SK-N-SH (cell line): ENCODE measurements at regions not wholly inside any gene's neighbourhood (a gene's known extent, or its start where the extent isn't known, plus 50 kb on each side); places are given as distances from the start of the nearest gene placed in this dataset.

ENCODE experiments used
- CTCF ChIA-PET: fragments of 300-600, 350-600 bp; formaldehyde crosslinking; extraction: SDS; loops from one replicate; lab custom pipeline; 2021; lab: Yijun Ruan, JAX
- POLR2A ChIA-PET: fragments of 350-600 bp; sonication (Branson Sonifier 250); formaldehyde crosslinking; extraction: SDS; loops from one replicate; lab custom pipeline; 2020; ENCODE audit warnings: antibody characterized with exemption, inconsistent platforms; lab: Yijun Ruan, JAX
- DNase-seq: peaks from one replicate; pipeline ENCODE4 v3.0.0; 2012
- H2AFZ ChIP-seq: fragments of 200-600 bp; sonication (generic); 2 replicates; pipeline ENCODE4 v1.8.1; 2016; ENCODE audit warnings: antibody characterized with exemption, mild to moderate bottlenecking, low read depth
- H3F3A ChIP-seq: fragments of 200-600 bp; sonication (generic); replicated peaks from 2 replicates; pipeline ENCODE3; 2016; ENCODE audit warnings: antibody characterized with exemption, mild to moderate bottlenecking; ENCODE audit not compliant: insufficient read depth
- H3K27ac ChIP-seq, 2 experiments: fragments of 200-500 bp in 1 of 2; fragments of 200-600 bp in 1 of 2; sonication (Bioruptor generic) in 1 of 2; sonication (generic), shearing (Covaris generic) in 1 of 2; 2 replicates each; pipeline versions ENCODE4 v1.5.1 to v1.6.1; 2014 to 2016; ENCODE audit warnings: low read depth in 2 of 2, inconsistent platforms in 1 of 2, low read length in 1 of 2, mild to moderate bottlenecking in 1 of 2, mixed read lengths in 1 of 2
- H3K27me3 ChIP-seq: fragments of 200-600 bp; sonication (generic), shearing (Covaris generic); 2 replicates; pipeline ENCODE4 v1.6.1; 2016; ENCODE audit warnings: mixed run types; ENCODE audit not compliant: insufficient read depth
- H3K36me3 ChIP-seq, 2 experiments: fragments of 200-500 bp in 1 of 2; fragments of 200-600 bp in 1 of 2; sonication (Bioruptor generic) in 1 of 2; sonication (generic) in 1 of 2; replicated peaks in 1 of 2; 2 replicates each; pipeline versions ENCODE3 to v1.5.1; 2014 to 2016; ENCODE audit warnings: low read length in 1 of 2, mild to moderate bottlenecking in 1 of 2; ENCODE audit not compliant: insufficient read depth in 2 of 2, control insufficient read depth in 1 of 2
- H3K4me1 ChIP-seq, 2 experiments: fragments of 200-500 bp in 1 of 2; fragments of 200-600 bp in 1 of 2; sonication (Bioruptor generic) in 1 of 2; sonication (generic), shearing (Covaris generic) in 1 of 2; 2 replicates each; pipeline versions ENCODE4 v1.5.1 to v1.6.1; 2014 to 2016; ENCODE audit warnings: low read depth in 1 of 2, low read length in 1 of 2, mixed run types in 1 of 2; ENCODE audit not compliant: insufficient read depth in 2 of 2, control insufficient read depth in 1 of 2
- H3K4me2 ChIP-seq: fragments of 200-600 bp; sonication (generic), shearing (Covaris generic); 2 replicates; pipeline ENCODE4 v1.6.1; 2017; ENCODE audit warnings: mixed run types
- H3K4me3 ChIP-seq, 2 experiments: fragments of 200-500 bp in 1 of 2; fragments of 200-600 bp in 1 of 2; sonication (Bioruptor generic) in 1 of 2; sonication (generic), shearing (Covaris generic) in 1 of 2; 2 replicates each; pipeline versions ENCODE4 v1.5.1 to v1.8.1; 2014 to 2016; ENCODE audit warnings: low read depth in 2 of 2, inconsistent platforms in 1 of 2, low read length in 1 of 2, mild to moderate bottlenecking in 1 of 2, mixed read lengths in 1 of 2, moderate library complexity in 1 of 2
- H3K79me2 ChIP-seq: fragments of 200-600 bp; sonication (generic); 2 replicates; pipeline ENCODE4 v1.8.1; 2017; ENCODE audit warnings: mild to moderate bottlenecking; ENCODE audit not compliant: insufficient read depth
- H3K9ac ChIP-seq: fragments of 200-600 bp; sonication (generic); 2 replicates; pipeline ENCODE4 v1.6.1; 2017; ENCODE audit warnings: mixed run types
- H3K9me2 ChIP-seq: fragments of 200-600 bp; sonication (generic); 2 replicates; pipeline ENCODE4 v1.6.1; 2017; ENCODE audit warnings: mixed run types
- H3K9me3 ChIP-seq: fragments of 200-600 bp; sonication (generic); 2 replicates; pipeline ENCODE4 v1.6.1; 2017; ENCODE audit warnings: mixed run types, mild to moderate bottlenecking, moderate library complexity
- H4K20me1 ChIP-seq: fragments of 200-600 bp; sonication (generic); 2 replicates; pipeline ENCODE4 v1.6.1; 2017; ENCODE audit warnings: mild to moderate bottlenecking, mixed run types; ENCODE audit not compliant: insufficient read depth
- CHD2 ChIP-seq: fragments of 150-350 bp; IDR thresholded peaks from 2 replicates; pipeline ENCODE4 v1.6.1; 2018; ENCODE audit warnings: low read length; ENCODE audit not compliant: partially characterized antibody
- EZH2phosphoT487 ChIP-seq: fragments of 200-600 bp; sonication (generic); IDR thresholded peaks from 2 replicates; pipeline ENCODE4 v1.6.1; 2017; ENCODE audit warnings: low read depth, mixed run types, mild to moderate bottlenecking, antibody characterized with exemption, moderate library complexity, borderline replicate concordance
- FOXJ3 ChIP-seq: sonication (generic); formaldehyde crosslinking; IDR thresholded peaks from 2 replicates; pipeline ENCODE4 v1.5.1; 2020; ENCODE audit warnings: mild to moderate bottlenecking, missing genetic modification reagents
- FOXM1 ChIP-seq: IDR thresholded peaks from 2 replicates; pipeline ENCODE4 v1.4.0; 2012; ENCODE audit warnings: low read depth, mild to moderate bottlenecking
- GABPA ChIP-seq: IDR thresholded peaks from 2 replicates; pipeline ENCODE4 v1.4.0; 2012; ENCODE audit warnings: low read depth, mild to moderate bottlenecking
- IRF3 ChIP-seq: fragments of 150-350 bp; IDR thresholded peaks from 2 replicates; pipeline ENCODE4 v1.6.1; 2016; ENCODE audit warnings: mild to moderate bottlenecking, low read depth, low read length
- MAX ChIP-seq: IDR thresholded peaks from 2 replicates; pipeline ENCODE4 v1.4.0; 2012; ENCODE audit warnings: low read depth
- MEF2A ChIP-seq: IDR thresholded peaks from 2 replicates; pipeline ENCODE4 v1.4.0; 2012; ENCODE audit warnings: low read depth, borderline replicate concordance
- MXI1 ChIP-seq: IDR thresholded peaks from 2 replicates; pipeline ENCODE4 v1.6.1; 2012; ENCODE audit warnings: mild to moderate bottlenecking, low read depth, low read length, improper control_type of control experiment
- RCOR1 ChIP-seq: fragments of 150-350 bp; IDR thresholded peaks from 2 replicates; pipeline ENCODE4 v1.6.1; 2017; ENCODE audit warnings: antibody characterized with exemption, low read length
- RFX5 ChIP-seq: IDR thresholded peaks from 2 replicates; pipeline ENCODE4 v1.6.1; 2012; ENCODE audit warnings: mild to moderate bottlenecking, improper control_type of control experiment, low read length
- SMC3 ChIP-seq: IDR thresholded peaks from 2 replicates; pipeline ENCODE4 v1.6.1; 2012; ENCODE audit warnings: low read depth, low read length, improper control_type of control experiment
- ZBTB33 ChIP-seq: IDR thresholded peaks from 2 replicates; pipeline ENCODE4 v1.4.0; 2012; ENCODE audit warnings: low read depth, borderline replicate concordance
- WGBS: methylation state at CpG from one replicate; pipeline ENCODE4 v1.1.6; 2017; ENCODE audit warnings: low lambda C conversion rate; 5-methylcytosine and 5-hydroxymethylcytosine counted together
- TF ChIP-seq, protein P1 (sequence below): fragments of 150-350 bp; IDR thresholded peaks from 2 replicates; pipeline ENCODE4 v1.6.1; 2017; ENCODE audit warnings: antibody characterized with exemption, low read length, low read depth, borderline replicate concordance
- TF ChIP-seq, protein P2 (sequence below): fragments of 200-600 bp; sonication (generic); IDR thresholded peaks from 2 replicates; pipeline ENCODE4 v1.6.1; 2017; ENCODE audit warnings: antibody characterized with exemption, mild to moderate bottlenecking, moderate library complexity

DNA sequence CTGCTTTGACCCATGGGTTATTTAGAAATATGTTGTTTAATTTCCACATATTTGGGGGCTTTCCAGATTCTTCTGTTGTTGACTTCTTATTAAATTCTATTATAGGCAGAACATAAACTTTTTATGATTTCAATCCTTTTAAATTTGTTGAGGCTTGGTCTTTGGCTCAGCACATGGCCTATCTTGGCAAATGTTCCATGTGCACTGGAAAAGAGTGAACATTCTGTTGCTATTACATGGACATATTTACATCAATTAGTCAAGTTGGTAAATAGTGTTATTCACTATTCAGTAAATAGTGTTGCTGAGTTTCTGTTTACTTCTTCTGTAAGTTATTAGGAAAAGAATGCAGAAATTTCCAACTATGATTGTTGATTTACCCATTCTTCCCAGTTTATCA, 75.4 kb downstream of the ETS2 start:
- no peaks in the 10 kb centered on the region for H3K79me2 ChIP-seq
- no peaks in the 10 kb centered on the region for H3K9me2 ChIP-seq
- H4K20me1 ChIP-seq, result no peaks in the 10 kb centered on the region
- POLR2A ChIA-PET, result no interaction called here
- H3K27ac ChIP-seq, result no peak overlapping the region
- no peak overlapping the region for H3K4me2 ChIP-seq
- no peaks in the 10 kb centered on the region for H3F3A ChIP-seq
- TF ChIP-seq MEF2A (no peak), MXI1 (no peak), FOXJ3 (CRISPR knock-in tag) (no peak), EZH2phosphoT487 (no peak), MAX (no peak)
- TF ChIP-seq, protein P1, sequence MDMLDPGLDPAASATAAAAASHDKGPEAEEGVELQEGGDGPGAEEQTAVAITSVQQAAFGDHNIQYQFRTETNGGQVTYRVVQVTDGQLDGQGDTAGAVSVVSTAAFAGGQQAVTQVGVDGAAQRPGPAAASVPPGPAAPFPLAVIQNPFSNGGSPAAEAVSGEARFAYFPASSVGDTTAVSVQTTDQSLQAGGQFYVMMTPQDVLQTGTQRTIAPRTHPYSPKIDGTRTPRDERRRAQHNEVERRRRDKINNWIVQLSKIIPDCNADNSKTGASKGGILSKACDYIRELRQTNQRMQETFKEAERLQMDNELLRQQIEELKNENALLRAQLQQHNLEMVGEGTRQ, result no peak
- TF ChIP-seq, protein P2, sequence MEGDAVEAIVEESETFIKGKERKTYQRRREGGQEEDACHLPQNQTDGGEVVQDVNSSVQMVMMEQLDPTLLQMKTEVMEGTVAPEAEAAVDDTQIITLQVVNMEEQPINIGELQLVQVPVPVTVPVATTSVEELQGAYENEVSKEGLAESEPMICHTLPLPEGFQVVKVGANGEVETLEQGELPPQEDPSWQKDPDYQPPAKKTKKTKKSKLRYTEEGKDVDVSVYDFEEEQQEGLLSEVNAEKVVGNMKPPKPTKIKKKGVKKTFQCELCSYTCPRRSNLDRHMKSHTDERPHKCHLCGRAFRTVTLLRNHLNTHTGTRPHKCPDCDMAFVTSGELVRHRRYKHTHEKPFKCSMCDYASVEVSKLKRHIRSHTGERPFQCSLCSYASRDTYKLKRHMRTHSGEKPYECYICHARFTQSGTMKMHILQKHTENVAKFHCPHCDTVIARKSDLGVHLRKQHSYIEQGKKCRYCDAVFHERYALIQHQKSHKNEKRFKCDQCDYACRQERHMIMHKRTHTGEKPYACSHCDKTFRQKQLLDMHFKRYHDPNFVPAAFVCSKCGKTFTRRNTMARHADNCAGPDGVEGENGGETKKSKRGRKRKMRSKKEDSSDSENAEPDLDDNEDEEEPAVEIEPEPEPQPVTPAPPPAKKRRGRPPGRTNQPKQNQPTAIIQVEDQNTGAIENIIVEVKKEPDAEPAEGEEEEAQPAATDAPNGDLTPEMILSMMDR, result no peak
- peaks cover 13% of the 10 kb centered on the region; the same call in 1 of the 2 replicates for H3K9me3 ChIP-seq
- H3K4me1 ChIP-seq, result no peaks in the 10 kb centered on the region
- DNase-seq, result no peak
- no peaks in the 10 kb centered on the region for H3K36me3 ChIP-seq
- CTCF ChIA-PET, result no interaction called here
- H3K4me3 ChIP-seq, result no peak overlapping the region
- no peaks in the 10 kb centered on the region for H3K27me3 ChIP-seq
- H2AFZ ChIP-seq, result no peak overlapping the region
- H3K9ac ChIP-seq, result no peak overlapping the region

DNA sequence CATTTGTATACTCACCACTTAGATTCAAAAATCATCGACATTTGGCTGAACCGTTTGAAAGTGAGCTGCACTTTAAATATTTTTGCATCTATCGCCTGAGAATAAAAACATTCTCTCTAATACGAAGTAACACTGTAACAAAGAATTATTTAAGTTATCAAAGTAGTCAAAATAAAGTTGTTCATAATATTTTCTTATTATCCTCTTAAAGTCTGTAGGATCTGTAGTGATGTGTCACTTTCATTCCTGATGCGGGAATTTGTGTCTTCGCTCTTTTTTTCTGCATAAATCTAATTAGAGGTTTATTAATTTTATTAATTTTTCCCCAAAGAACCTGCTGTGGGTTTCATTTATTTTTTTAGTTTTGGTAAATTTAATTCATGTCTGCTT, 74.8 kb downstream of the ETS2 start:
- 74% methylated on average over 6 of the region's 6 CpGs for WGBS
- H3K79me2 ChIP-seq, result no peaks in the 10 kb centered on the region
- H3K36me3 ChIP-seq, result no peaks in the 10 kb centered on the region
- H3K4me3 ChIP-seq, result no peak overlapping the region
- no peak overlapping the region for H3K27ac ChIP-seq
- no peak for DNase-seq
- no peaks in the 10 kb centered on the region for H3F3A ChIP-seq
- H3K4me1 ChIP-seq, result no peaks in the 10 kb centered on the region
- no peak for TF ChIP-seq RCOR1
- no peak for TF ChIP-seq GABPA
- TF ChIP-seq MEF2A, result no peak
- no peak for TF ChIP-seq FOXM1
- no peak for TF ChIP-seq RFX5
- TF ChIP-seq ZBTB33, result no peak
- no peak for TF ChIP-seq CHD2
- TF ChIP-seq MAX, result no peak
- no peak for TF ChIP-seq IRF3
- no peak for TF ChIP-seq SMC3
- no peaks in the 10 kb centered on the region for H4K20me1 ChIP-seq
- POLR2A ChIA-PET, result no interaction called here
- CTCF ChIA-PET, result interaction anchor here (1.1 kb wide), 1 partner anchor 18 kb away, joined by 3 read pairs; no protein-coding TSS in a partner anchor
- no peak overlapping the region for H2AFZ ChIP-seq
- H3K9ac ChIP-seq, result no peak overlapping the region
- H3K27me3 ChIP-seq, result no peaks in the 10 kb centered on the region
- H3K9me2 ChIP-seq, result no peaks in the 10 kb centered on the region
- H3K9me3 ChIP-seq, result peaks cover 8% of the 10 kb centered on the region; the same call in 1 of the 2 replicates
- H3K4me2 ChIP-seq, result no peak overlapping the region
